Testis (tissue), 2 donors: ENCODE measurements at regions not wholly inside any gene's neighbourhood (a gene's known extent, or its start where the extent isn't known, plus 50 kb on each side); places are given as distances from the start of the nearest gene placed in this dataset.

Source experiments
- DNase-seq: peaks from one replicate; pipeline ENCODE4 v3.0.0-alpha.2; 2019
- H3K27ac ChIP-seq, 2 donors: fragments of 200-600 bp; sonication (generic); one replicate each; pipeline ENCODE4 v1.5.1; 2019
- H3K27me3 ChIP-seq: fragments of 200-600 bp; sonication (generic); one replicate; pipeline ENCODE4 v1.5.1; 2019
- H3K36me3 ChIP-seq: fragments of 200-600 bp; sonication (generic); one replicate; pipeline ENCODE4 v1.5.1; 2017; ENCODE audit warnings: low read depth; ENCODE audit errors: missing control alignments
- H3K4me1 ChIP-seq: fragments of 200-600 bp; sonication (generic); one replicate; pipeline ENCODE4 v1.5.1; 2019
- H3K4me3 ChIP-seq, 2 donors: fragments of 200-600 bp; sonication (generic); one replicate each; pipeline ENCODE4 v1.5.1; 2017 to 2019
- H3K9me3 ChIP-seq: fragments of 200-600 bp; sonication (generic); one replicate; pipeline ENCODE4 v1.5.1; 2017
- CTCF ChIP-seq, 3 experiments: fragments of 450-650 bp in 2 of 3; fragments of 200-600 bp in 1 of 3; sonication (generic) in 1 of 3; IDR thresholded peaks; one replicate each; pipeline ENCODE4 v1.5.1; 2016 to 2019; ENCODE audit warnings: antibody characterized with exemption in 3 of 3, mild to moderate bottlenecking in 2 of 3, moderate library complexity in 1 of 3
- POLR2A ChIP-seq: fragments of 450-650 bp; IDR thresholded peaks from one replicate; pipeline ENCODE4 v1.6.1; 2017; ENCODE audit warnings: antibody characterized with exemption, mild to moderate bottlenecking, moderate library complexity
- WGBS, 2 donors: methylation state at CpG; one replicate each; pipeline ENCODE4 v1.1.5; 2018; 5-methylcytosine and 5-hydroxymethylcytosine counted together
- intact Hi-C: fragments of 100-400 bp; cut with DNase I; formaldehyde crosslinking; loops from one replicate; pipeline ENCODE4 v1.15.1; 2023; ENCODE audit warnings: low total_unique reads

GRCh38 chr15:66849746-66850077 lies 147.7 kb downstream of the SMAD6 start:
- Histone ChIP-seq H3K9me3 (no peaks in the 10 kb centered on the region), H3K27ac (no peak overlapping the region), H3K4me1 (peaks cover 18% of the 10 kb centered on the region), H3K4me3 (no peak overlapping the region), H3K27me3 (no peaks in the 10 kb centered on the region), H3K36me3 (no peaks in the 10 kb centered on the region)
- intact Hi-C loops = loop anchor here (10.0 kb wide), 3 partner anchors 65 to 245 kb away; partner anchors contain the start of gene SMAD6
- TF ChIP-seq CTCF (IDR thresholded peaks at IDR 0.05) (no peak), POLR2A (no peak)
- 73 to 77% methylated on average over 4 of the region's 4 CpGs for WGBS, 2 donors
- no peak for DNase-seq

GRCh38 chr15:66850078-66850991 lies 148.3 kb downstream of the SMAD6 start:
- intact Hi-C loops = loop anchor here (10.0 kb wide), 2 partner anchors 66 to 246 kb away; no protein-coding TSS in a partner anchor
- H3K4me3 ChIP-seq = no peak overlapping the region
- H3K27ac ChIP-seq = no peak overlapping the region
- no peaks in the 10 kb centered on the region for H3K9me3 ChIP-seq
- TF ChIP-seq CTCF (IDR thresholded peaks at IDR 0.05) = no peak
- no peak for TF ChIP-seq POLR2A
- DNase-seq = peak; percentile 23
- H3K36me3 ChIP-seq = no peaks in the 10 kb centered on the region
- WGBS, 2 donors = 79 to 82% methylated on average over 8 to 25 of the region's 25 CpGs
- H3K27me3 ChIP-seq = no peaks in the 10 kb centered on the region
- peaks cover 18% of the 10 kb centered on the region for H3K4me1 ChIP-seq

GRCh38 chr15:66850996-66851310 lies 148.9 kb downstream of the SMAD6 start:
- DNase-seq = no peak
- no peaks in the 10 kb centered on the region for H3K36me3 ChIP-seq
- H3K9me3 ChIP-seq = no peaks in the 10 kb centered on the region
- TF ChIP-seq CTCF (IDR thresholded peaks at IDR 0.05) (no peak), POLR2A (no peak)
- no peak overlapping the region for H3K27ac ChIP-seq
- H3K4me1 ChIP-seq = peaks cover 18% of the 10 kb centered on the region
- H3K27me3 ChIP-seq = no peaks in the 10 kb centered on the region
- H3K4me3 ChIP-seq = no peak overlapping the region
- intact Hi-C loops = loop anchor here (10.0 kb wide), 2 partner anchors 66 to 246 kb away; no protein-coding TSS in a partner anchor
- 15% methylated on average over 6 of the region's 6 CpGs for WGBS, 2 donors

DNA sequence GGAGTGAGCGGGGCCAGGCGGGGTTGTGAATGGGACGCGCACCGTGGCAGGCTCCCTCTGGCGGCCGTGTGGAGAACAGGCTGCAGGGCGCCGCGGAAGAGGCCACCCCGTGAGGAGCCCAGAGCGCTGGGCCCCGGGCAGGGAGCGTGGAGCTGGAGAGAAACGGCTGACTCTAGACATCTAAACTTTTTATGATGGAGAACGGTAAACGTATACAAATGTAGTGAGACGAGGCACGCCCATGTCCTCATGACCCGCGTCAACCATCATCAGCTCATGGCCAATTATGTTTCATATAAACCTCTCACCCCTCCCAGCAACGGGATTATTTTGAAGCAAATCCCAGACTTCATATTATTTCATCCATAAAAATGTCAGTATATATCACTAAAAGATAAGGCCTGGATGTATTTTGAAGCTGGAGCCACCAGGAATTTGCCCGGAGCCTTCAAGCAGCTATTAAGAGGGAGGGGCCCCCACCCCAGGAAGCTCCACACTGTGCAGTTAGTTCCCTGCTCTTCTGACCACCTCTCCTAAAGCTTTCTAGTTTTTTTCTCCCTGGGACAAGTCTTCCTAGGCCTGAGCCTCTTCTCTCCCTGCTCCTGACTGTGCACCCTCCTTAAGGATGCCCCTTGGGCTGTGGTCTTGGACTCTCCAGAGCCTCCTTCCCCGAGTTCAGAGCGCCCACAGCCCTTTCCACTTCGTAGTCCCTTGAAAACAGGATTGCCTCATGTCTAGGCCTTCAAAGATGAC lies 149.5 kb downstream of the SMAD6 start:
- TF ChIP-seq POLR2A (no peak), CTCF (IDR thresholded peaks at IDR 0.05) (peak; percentile 95 to 96 (median 96))
- intact Hi-C loops = loop anchor here (10.0 kb wide), 2 partner anchors 67 to 247 kb away; no protein-coding TSS in a partner anchor
- WGBS, 2 donors = 9 to 11% methylated on average over 25 to 26 of the region's 26 CpGs

More for the DNA sequence above, 149.5 kb downstream of the SMAD6 start:
- DNase-seq = peak; percentile 93
- Histone ChIP-seq H3K27ac (peak overlapping the region in 1 of 2 donors; percentile 12), H3K36me3 (no peaks in the 10 kb centered on the region), H3K9me3 (no peaks in the 10 kb centered on the region), H3K27me3 (no peaks in the 10 kb centered on the region), H3K4me1 (peaks cover 18% of the 10 kb centered on the region), H3K4me3 (no peak overlapping the region)
